BLaER1 treated with 17β-estradiol and CSF1 and Interleukin-3, amounts not matched to agents 10 nM and 100 nM (cell line): ENCODE measurements at regions not wholly inside any gene's neighbourhood (a gene's known extent, or its start where the extent isn't known, plus 50 kb on each side); places are given as distances from the start of the nearest gene placed in this dataset.
"Not testable (repeated sequence)": the region's sequence is repeated elsewhere in the genome, so short reads cannot be mapped to it uniquely, and the experiment has no call there.

Experiments used
- H3K27ac ChIP-seq, 11 experiments: shearing (Covaris generic); formaldehyde crosslinking; 2 replicates each; pipeline ENCODE4 v1.8.1; 2022
- H3K27me3 ChIP-seq, 11 experiments: shearing (Covaris generic); formaldehyde crosslinking; 2 replicates each; pipeline ENCODE4 v1.8.1; 2022
- H3K36me3 ChIP-seq, 11 experiments: shearing (Covaris generic); formaldehyde crosslinking; 2 replicates each; pipeline ENCODE4 v1.8.1; 2022
- H3K4me1 ChIP-seq, 10 experiments: shearing (Covaris generic); formaldehyde crosslinking; 2 replicates each; pipeline ENCODE4 v1.8.1; 2022
- H3K4me2 ChIP-seq, 11 experiments: shearing (Covaris generic); formaldehyde crosslinking; 2 replicates each; pipeline ENCODE4 v1.8.1; 2022
- H3K4me3 ChIP-seq, 10 experiments: shearing (Covaris generic); formaldehyde crosslinking; 2 replicates each; pipeline ENCODE4 v1.8.1; 2022
- H3K9ac ChIP-seq, 11 experiments: shearing (Covaris generic); formaldehyde crosslinking; 2 replicates each; pipeline ENCODE4 v1.8.1; 2022
- H3K9me3 ChIP-seq, 11 experiments: shearing (Covaris generic); formaldehyde crosslinking; replicated peaks in 1 of 11; 2 replicates each; pipeline ENCODE4 v1.8.1; 2022
- H4K20me1 ChIP-seq, 11 experiments: shearing (Covaris generic); formaldehyde crosslinking; 2 replicates each; pipeline ENCODE4 v1.8.1; 2022
- Cebpa-rat ChIP-seq, 11 experiments: shearing (Covaris generic); IDR thresholded peaks; 2 replicates each; pipeline ENCODE4 v1.8.1; 2022

DNA sequence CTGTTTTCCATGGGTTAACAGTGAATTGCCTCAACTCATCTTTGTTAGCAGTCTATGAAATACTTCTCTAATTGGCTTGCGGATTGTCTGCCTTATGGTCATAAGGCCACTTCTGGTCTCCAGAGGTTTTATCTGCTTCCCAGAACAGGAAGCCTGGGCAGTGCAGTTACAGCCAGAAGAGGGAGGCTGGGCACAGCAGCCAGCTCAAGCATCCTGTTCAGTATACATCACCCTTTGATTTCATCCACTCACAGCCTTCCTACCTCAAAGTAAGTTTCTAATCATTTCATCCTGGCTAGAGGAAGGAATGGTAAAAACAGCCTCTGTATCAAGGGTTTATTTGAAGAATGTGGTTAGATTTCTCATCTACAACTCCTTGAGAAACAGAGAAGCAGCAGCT is 311.5 kb upstream of the DEPDC1 start:
- Histone ChIP-seq H3K27ac (no peak overlapping the region), H3K9ac (no peak overlapping the region), H3K36me3 (no peaks in the 10 kb centered on the region), H3K27me3 (no peaks in the 10 kb centered on the region), H3K9me3 (no peaks in the 10 kb centered on the region), H4K20me1 (no peaks in the 10 kb centered on the region), H3K4me2 (0 out of 22 replicates have a peak overlapping the region, but pooled peaks of 1 of the 11 experiments have one; percentile 32), H3K4me3 (no peak overlapping the region), H3K4me1 (peaks cover 0 to 5% (median 0%) of the 10 kb centered on the region in 10 experiments; a peak in 1 of 20 replicates)
- no peak for TF ChIP-seq Cebpa-rat (IDR thresholded peaks at IDR 0.05)

DNA sequence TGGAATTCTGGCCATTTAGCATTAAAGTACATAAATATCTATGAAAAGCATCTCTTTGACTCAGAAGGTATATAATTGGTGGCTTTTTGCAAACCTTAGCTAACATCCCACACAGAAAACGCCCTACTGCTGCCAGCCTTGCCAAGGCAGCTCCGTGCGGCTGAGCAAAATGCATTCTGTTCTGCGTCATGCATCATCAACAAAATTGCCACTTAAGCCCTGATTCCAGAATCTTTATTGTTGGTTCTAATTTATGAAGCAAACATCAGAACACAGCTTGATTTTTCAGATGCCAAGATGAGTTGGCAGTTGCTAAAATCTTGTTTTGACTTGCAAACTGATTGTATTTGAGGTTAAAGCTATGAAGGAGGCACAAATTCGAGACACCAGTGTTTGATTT is 314.9 kb upstream of the DEPDC1 start:
- H3K36me3 ChIP-seq, result no peaks in the 10 kb centered on the region
- H3K27ac ChIP-seq, result no peak overlapping the region
- no peaks in the 10 kb centered on the region for H4K20me1 ChIP-seq
- H3K9ac ChIP-seq, result no peak overlapping the region
- H3K9me3 ChIP-seq, result no peaks in the 10 kb centered on the region
- no peak overlapping the region for H3K4me2 ChIP-seq
- H3K4me1 ChIP-seq, result peaks cover 0 to 5% (median 0%) of the 10 kb centered on the region in 10 experiments; a peak in 1 of 20 replicates
- no peak overlapping the region for H3K4me3 ChIP-seq
- TF ChIP-seq Cebpa-rat (IDR thresholded peaks at IDR 0.05), result no peak
- no peaks in the 10 kb centered on the region for H3K27me3 ChIP-seq

DNA sequence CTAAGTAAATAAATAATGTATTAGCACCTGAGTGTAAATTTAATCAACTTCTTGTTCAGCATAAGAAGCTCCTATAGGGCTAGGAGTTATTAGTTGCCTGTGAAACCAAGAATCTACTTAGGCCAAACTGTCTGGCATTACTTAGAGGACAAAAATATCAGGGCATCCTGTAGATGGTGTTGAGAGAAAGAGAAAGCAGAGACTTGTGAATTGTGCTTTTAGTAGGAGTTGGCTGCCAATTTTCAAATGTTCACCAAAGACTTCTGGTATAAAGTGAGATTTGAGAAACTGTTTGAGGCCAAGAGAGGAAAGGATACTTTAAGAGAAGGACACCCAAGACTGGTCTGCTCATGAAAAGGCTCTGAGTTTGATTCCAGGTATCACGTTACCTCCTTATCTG is 315.5 kb upstream of the DEPDC1 start:
- Histone ChIP-seq H3K9me3 (peaks cover 0 to 5% (median 3%) of the 10 kb centered on the region in 11 experiments; a peak in 13 of 22 replicates), H3K4me1 (peaks cover 0 to 5% (median 0%) of the 10 kb centered on the region in 10 experiments; a peak in 1 of 20 replicates), H3K36me3 (no peaks in the 10 kb centered on the region), H3K27me3 (no peaks in the 10 kb centered on the region), H3K4me3 (no peak overlapping the region), H3K9ac (no peak overlapping the region), H3K4me2 (no peak overlapping the region), H3K27ac (no peak overlapping the region), H4K20me1 (no peaks in the 10 kb centered on the region)
- no peak for TF ChIP-seq Cebpa-rat (IDR thresholded peaks at IDR 0.05)

DNA sequence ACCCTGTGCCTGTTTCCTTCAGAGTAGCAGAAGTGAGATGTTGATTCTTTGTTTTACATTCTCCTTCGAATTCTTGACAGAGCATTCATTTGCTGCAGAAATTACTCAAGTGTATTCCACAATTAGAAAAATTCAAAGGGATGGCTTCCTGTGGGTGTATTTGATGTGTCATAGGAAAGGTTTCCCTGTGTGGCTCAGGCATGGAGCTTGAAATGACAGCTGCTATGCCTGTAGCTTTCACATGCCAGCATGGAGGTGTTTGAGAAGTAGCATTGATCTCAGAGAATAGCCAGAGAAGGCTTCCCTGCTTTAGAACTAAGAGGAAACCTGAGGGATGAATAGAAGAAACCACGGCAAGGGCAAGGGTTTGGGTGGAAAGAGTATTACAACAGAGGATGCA is 317.2 kb upstream of the DEPDC1 start:
- Histone ChIP-seq H3K27me3 (no peaks in the 10 kb centered on the region), H3K9me3 (peaks cover 0 to 11% (median 9%) of the 10 kb centered on the region in 11 experiments; a peak in 13 of 22 replicates), H4K20me1 (no peaks in the 10 kb centered on the region), H3K4me1 (no peaks in the 10 kb centered on the region), H3K4me3 (no peak overlapping the region), H3K4me2 (no peak overlapping the region), H3K36me3 (no peaks in the 10 kb centered on the region), H3K27ac (no peak overlapping the region), H3K9ac (no peak overlapping the region)
- no peak for TF ChIP-seq Cebpa-rat (IDR thresholded peaks at IDR 0.05)

DNA sequence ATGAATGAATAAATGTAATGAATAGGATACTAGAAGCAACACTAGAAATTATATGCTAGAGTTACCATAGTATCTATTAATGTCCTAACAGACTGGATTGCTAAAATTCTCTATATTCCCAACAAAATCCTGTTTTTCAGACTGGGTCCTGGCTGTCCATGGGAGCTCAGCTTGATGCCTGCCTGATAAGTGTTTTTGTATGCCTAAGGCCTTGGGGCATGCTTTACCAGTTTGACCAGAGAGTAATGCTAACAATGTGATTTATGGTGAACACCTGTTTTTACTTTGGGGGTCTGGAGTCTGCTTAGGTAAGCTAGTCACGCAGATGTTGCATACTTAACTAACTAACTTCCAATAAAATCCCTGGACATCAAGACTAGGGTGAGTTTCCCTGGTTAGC is 318.8 kb upstream of the DEPDC1 start:
- H3K27ac ChIP-seq, result no peak overlapping the region
- H3K9ac ChIP-seq, result no peak overlapping the region
- no peak overlapping the region for H3K4me2 ChIP-seq
- no peak for TF ChIP-seq Cebpa-rat (IDR thresholded peaks at IDR 0.05)
- no peaks in the 10 kb centered on the region for H3K27me3 ChIP-seq
- H3K36me3 ChIP-seq, result no peaks in the 10 kb centered on the region
- no peaks in the 10 kb centered on the region for H4K20me1 ChIP-seq
- no peaks in the 10 kb centered on the region for H3K4me1 ChIP-seq
- peaks cover 0 to 11% (median 9%) of the 10 kb centered on the region in 11 experiments; a peak in 13 of 22 replicates for H3K9me3 ChIP-seq
- no peak overlapping the region for H3K4me3 ChIP-seq

DNA sequence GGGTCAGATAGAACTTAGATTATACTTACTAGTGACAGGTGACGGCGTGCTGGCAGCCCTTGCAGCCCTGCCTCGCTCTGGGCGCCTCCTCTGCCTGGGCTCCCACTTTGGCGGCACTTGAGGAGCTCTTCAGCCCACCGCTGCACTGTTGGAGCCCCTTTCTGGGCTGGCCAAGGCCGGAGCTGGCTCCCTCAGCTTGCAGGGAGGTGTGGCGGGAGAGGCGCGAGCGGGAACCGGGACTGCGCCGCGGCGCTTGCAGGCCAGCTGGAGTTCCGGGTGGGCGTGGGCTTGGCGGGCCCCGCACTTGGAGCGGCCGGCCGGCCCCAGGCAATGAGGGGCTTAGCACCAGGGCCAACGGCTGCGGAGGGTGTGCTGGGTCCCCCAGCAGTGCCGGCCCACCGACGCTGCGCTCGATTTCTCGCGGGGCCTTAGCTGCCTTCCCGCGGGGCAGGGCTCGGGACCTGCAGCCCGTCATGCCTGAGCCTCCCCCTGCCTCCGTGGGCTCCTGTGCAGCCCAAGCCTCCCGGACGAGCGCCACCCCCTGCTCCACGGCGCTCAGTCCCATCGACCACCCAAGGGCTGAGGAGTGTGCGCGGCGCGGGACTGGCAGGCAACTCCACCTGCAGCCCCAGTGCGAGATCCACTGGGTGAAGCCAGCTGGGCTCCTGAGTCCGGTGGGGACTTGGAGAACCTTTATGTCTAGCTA is 320.8 kb upstream of the DEPDC1 start:
- H3K9me3 ChIP-seq, result peaks cover 0 to 11% (median 9%) of the 10 kb centered on the region in 11 experiments; a peak in 13 of 22 replicates
- not testable (repeated sequence) for H3K4me3 ChIP-seq, H3K4me2 ChIP-seq, H3K27me3 ChIP-seq, H3K27ac ChIP-seq, H3K9ac ChIP-seq, H3K4me1 ChIP-seq, H3K36me3 ChIP-seq, H4K20me1 ChIP-seq

DNA sequence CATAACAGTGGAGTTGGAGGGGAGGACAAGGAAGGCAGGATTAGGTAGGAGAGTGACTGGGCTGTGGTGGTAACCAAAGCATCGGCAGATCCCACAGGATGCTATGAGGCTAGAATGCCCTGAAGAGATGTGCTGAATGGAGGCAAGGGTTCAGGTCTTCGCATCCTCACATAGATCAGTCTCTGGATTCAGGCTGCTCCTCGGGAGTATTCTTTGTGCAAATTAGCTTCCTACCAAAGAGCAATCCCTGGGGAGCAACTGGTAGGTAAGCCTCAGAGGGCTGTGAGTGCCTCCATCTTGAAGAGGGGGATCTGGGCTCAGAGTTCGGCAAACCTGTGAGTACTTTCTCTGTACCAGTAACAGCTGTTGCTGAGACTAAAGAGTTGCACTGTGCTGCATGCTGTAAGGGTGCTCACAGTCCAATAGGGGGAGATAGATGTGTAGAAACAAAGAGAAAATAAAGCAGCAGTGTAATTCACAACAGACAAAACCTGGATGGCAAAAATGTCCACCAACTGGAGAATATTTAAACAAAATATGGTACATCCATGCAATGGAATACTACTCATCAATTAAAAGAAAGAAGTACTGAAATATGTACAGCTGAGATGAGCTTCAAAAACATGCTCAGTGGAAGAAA is 322.4 kb upstream of the DEPDC1 start:
- Histone ChIP-seq H3K4me1 (no peaks in the 10 kb centered on the region), H4K20me1 (no peaks in the 10 kb centered on the region), H3K36me3 (no peaks in the 10 kb centered on the region), H3K27me3 (no peaks in the 10 kb centered on the region), H3K9me3 (peaks cover 0 to 11% (median 9%) of the 10 kb centered on the region in 11 experiments; a peak in 13 of 22 replicates), H3K27ac (no peak overlapping the region), H3K4me2 (no peak overlapping the region), H3K9ac (no peak overlapping the region), H3K4me3 (no peak overlapping the region)
- TF ChIP-seq Cebpa-rat (IDR thresholded peaks at IDR 0.05), result no peak

DNA sequence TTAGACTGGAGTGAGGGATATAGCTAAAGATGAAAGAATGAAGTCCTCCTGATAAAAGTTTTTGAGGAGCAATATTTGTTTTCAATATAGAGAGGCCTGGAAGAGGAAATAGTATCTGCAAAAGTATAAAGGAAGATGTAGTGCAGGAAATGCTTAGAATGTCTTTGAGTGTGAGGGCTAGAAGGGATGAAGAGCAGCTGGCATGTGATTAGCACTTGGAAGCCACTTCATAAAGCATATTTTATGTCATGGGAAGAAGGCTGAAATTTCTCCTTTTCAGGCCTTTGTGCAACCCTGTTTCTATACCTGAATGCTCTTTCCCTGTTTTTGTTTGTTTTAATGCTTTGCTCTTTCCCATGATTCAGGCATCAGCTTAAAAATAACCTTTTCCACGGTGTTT is 323.3 kb upstream of the DEPDC1 start:
- Histone ChIP-seq H4K20me1 (no peaks in the 10 kb centered on the region), H3K4me1 (no peaks in the 10 kb centered on the region), H3K36me3 (no peaks in the 10 kb centered on the region), H3K27me3 (no peaks in the 10 kb centered on the region), H3K9me3 (peaks cover 0 to 11% (median 9%) of the 10 kb centered on the region in 11 experiments; a peak in 13 of 22 replicates), H3K27ac (no peak overlapping the region), H3K4me3 (no peak overlapping the region), H3K9ac (no peak overlapping the region), H3K4me2 (no peak overlapping the region)
- no peak for TF ChIP-seq Cebpa-rat (IDR thresholded peaks at IDR 0.05)

DNA sequence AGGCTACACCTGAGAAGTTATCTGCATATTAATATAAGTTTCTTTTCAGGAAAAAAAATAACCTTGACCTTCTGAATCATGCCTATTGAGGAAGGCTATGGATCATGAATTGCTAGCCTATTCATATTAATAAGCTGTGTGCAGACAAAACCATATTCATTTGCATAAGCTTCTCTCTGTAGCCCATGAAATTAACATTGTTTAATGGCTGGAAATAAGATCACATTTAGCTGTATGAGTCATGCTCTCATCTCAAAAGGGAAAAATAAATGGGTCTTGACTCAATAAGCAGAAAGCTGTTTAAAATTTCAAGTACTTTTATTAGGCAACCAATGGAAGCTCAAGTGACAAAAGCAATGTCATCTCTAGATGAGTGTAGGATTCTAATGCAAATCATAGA is 330.0 kb upstream of the DEPDC1 start:
- Histone ChIP-seq H3K4me2 (no peak overlapping the region), H3K27ac (no peak overlapping the region), H4K20me1 (no peaks in the 10 kb centered on the region), H3K9me3 (peaks cover 3 to 16% (median 12%) of the 10 kb centered on the region in 11 experiments; a peak in 14 of 22 replicates), H3K9ac (no peak overlapping the region), H3K4me3 (no peak overlapping the region), H3K36me3 (no peaks in the 10 kb centered on the region), H3K4me1 (no peaks in the 10 kb centered on the region), H3K27me3 (no peaks in the 10 kb centered on the region)
- TF ChIP-seq Cebpa-rat (IDR thresholded peaks at IDR 0.05), result no peak

DNA sequence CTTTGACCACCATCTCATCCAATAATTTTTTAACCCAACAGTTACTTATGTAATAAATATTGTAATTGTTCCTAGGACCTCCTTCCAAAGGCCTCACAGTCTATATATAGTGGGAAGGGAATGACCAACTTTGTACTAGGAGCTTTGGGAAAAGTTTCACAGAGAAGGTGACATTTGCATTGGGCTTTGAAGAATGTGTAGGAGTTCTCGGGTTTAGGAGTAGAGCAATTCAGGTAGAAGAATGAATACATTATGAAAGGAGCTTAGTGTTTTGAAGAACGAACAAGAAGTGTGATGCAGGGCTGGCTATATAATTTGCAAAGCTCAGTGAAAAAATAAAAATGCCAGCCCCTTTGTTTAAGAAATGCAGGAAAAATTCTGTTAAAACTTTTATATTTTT is 330.4 kb upstream of the DEPDC1 start:
- H3K4me3 ChIP-seq, result no peak overlapping the region
- no peak overlapping the region for H3K4me2 ChIP-seq
- H4K20me1 ChIP-seq, result no peaks in the 10 kb centered on the region
- peaks cover 3 to 16% (median 12%) of the 10 kb centered on the region in 11 experiments; a peak in 14 of 22 replicates for H3K9me3 ChIP-seq
- no peaks in the 10 kb centered on the region for H3K4me1 ChIP-seq
- no peaks in the 10 kb centered on the region for H3K27me3 ChIP-seq
- TF ChIP-seq Cebpa-rat (IDR thresholded peaks at IDR 0.05), result no peak
- no peak overlapping the region for H3K27ac ChIP-seq
- H3K36me3 ChIP-seq, result no peaks in the 10 kb centered on the region
- no peak overlapping the region for H3K9ac ChIP-seq
